ENCODE measurements at regions not wholly inside any gene's neighbourhood (a gene's known extent, or its start where the extent isn't known, plus 50 kb on each side); places are given as distances from the start of the nearest gene placed in this dataset.
"Not testable (repeated sequence)": the region's sequence is repeated elsewhere in the genome, so short reads cannot be mapped to it uniquely, and the experiment has no call there.

DNA sequence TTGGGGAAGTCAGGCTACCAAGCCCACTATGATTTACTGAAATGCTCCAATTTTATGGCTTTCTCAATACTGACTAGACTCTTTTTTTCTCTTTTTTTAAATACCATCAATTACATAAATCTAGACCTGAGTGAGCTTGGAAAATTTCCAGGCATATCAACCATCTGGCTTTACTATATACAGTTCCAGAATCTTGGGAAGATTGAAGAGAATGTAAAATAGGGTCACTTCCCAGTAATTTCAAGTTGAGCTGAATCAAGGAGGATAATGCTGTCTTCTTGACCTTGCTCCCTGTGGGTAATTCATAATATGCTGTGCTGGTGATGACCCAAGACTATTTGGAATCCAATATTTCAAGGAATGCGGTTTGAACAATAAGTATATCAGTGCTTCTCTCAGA, 108.1 kb downstream of the MAP3K21 start:
- no peak for DNase-seq (ENCODE audit: low read depth)

DNA sequence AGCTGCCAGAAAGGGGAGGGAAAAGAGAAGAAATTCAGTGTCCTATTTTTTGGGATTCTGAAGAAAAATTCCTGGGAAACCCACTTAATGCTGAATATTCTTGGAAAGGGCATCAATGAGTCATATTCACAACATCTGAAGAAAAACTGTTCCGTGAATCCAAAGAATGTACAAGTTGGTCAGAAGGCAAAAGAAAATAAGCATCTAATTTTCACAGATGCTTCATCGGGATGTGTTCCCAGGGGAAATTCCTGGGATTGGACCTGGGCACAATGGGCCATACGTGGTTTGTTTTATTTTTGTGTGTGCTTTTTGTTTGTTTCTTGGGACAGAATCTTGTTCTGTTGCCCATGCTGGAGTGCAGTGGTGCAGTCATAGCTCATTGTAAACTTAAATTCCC, 112.2 kb downstream of the MAP3K21 start:
- no peak for DNase-seq (ENCODE audit: low read depth)

DNA sequence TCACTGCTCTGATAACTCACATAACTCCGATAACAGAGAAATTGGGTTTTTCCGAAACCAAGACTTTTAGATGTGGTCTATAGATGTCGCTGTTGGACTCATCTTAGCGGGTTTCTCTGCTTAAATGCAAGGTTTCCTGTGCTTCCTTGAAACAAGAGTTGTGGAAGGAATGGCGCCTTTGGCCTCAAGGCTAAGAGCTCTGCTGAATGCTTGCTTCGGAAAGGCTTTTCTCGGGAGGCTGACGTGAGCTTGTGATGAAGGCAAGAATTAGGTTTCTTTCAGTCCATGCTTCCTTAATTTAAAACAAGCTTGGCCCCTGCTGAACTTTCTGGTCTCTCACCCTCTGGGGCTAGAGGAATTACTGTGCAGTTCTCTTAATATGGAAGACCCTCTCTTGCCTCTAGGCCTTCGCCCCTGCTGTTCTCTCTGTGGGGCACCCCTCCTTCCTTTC, 113.5 kb downstream of the MAP3K21 start:
- DNase-seq (ENCODE audit: low read depth), result peak; percentile 46

DNA sequence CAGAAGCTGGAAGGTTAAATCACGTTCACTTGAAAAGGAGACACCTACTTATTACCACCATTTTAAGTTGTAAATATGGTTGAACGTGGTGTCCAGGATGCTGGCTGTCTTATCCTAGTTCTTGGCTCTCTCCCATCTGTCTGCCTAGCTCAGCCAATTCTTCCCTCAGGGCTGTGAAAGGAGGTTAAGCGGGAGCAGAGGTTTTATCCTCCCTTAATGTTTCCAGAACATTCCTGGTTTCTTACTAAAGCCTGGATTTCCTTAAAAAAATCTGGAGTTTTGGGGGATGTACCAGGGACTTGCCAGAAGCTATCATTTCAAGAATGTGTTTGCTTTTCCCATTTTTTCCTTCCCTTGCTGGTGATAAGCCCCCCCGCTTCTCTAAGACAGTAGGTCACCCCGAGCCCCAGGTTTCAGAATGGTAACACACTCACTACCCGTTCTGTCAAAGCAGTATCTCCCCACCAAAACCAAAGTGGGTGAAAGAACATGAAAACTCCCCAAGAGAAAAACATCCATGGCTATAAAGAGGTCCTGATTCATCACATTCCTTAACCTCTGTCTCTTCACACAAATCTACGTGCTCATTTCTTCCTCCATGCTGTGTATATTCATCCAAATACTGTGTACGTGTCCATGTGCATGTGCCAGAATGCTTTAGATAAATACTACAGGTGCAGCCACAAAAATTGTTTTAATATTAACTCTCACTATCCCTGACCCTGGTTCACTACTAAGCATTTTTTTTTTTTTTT, 114.7 kb downstream of the MAP3K21 start:
- no peak for DNase-seq (ENCODE audit: low read depth)

DNA sequence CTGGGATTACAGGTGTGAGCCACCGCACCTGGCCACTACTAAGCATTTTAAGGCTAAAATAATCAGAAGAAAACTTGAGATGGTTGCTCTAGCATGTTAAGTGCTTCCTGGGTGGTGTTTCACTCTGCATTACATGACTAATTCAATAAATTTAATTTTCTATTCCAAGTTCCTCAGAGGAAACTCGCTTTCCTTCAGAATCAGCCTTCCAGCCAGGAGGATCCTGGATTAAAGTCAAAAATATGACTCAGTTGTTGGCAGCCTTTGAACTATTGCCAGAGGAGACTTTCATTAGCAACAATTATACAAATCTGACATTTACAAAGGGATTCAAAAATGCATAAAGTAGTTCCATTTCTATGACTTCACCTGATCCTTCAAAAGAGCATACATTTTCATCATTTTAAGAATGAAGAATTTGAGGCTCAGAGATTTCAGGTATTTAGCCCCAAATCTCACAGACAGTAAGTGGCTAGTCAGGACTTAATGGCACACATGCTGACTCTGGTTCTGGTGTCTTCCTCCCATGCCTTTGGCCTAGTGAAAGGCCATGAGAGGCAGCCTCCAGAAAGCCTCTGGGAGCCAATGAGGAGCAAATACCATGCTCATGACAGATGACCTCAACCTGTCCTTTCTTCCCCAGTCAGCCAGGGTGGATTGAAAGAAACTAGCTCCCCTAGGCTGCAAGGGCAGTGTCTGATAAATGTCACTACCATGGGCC, 115.7 kb downstream of the MAP3K21 start:
- DNase-seq (ENCODE audit: low read depth), result no peak

DNA sequence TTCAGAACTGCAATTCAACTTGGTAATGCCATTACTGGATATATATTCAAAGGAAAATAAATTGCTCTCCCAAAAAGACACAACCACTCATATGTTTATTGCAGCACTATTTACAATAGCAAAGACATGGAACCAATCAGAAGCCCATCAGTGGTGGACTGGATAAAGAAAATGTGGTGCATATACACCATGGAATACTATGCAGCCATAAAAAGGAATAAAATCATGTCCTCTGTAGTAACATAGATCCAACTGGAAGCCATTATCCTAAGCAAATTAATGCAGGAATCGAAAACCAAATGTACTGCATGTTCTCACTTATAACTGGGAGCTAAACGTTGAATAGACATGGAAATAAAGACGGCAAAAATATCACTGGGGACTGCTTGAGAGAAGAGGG, 117.0 kb downstream of the MAP3K21 start:
- no peak for DNase-seq (ENCODE audit: low read depth)

DNA sequence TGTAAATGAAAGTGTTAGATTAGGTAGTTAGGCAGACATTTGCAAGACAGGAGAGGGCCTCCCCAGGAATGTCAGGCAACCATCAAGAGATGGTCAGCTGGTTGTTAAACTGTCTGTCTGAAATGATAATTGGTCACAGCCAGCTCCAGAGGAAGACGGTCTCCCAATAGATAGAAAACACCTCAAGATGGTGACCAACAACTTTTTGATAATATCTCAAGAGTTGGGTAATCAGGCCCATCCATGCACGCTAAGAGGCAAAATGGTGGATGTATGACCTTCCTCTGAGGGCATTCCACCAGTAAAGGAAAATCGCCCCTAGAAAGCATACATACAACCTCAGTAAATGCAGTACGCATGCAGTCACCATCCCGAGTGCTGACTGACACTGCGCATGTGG, 118.2 kb downstream of the MAP3K21 start:
- DNase-seq (ENCODE audit: low read depth), result no peak

DNA sequence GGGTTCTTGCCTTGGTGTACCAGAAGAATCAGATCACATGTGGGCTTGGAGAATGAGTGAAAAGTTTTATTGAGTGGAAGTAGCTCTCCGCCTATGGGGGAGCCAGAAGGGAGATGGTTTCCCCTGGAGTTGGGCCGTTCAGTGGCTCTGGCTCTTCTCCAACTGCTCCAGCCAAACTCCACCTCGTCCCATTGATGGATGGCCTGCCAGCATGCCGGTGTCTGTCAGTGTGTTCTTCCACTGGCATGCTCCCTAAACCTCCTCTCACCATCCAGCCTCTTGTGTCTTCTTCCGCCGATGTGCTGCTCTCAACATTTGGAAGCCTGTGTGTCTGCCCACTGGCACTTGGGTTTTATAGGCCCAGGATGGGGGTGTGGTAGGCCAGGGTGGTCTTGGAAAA, 119.4 kb downstream of the MAP3K21 start:
- no peak for DNase-seq (ENCODE audit: low read depth)

DNA sequence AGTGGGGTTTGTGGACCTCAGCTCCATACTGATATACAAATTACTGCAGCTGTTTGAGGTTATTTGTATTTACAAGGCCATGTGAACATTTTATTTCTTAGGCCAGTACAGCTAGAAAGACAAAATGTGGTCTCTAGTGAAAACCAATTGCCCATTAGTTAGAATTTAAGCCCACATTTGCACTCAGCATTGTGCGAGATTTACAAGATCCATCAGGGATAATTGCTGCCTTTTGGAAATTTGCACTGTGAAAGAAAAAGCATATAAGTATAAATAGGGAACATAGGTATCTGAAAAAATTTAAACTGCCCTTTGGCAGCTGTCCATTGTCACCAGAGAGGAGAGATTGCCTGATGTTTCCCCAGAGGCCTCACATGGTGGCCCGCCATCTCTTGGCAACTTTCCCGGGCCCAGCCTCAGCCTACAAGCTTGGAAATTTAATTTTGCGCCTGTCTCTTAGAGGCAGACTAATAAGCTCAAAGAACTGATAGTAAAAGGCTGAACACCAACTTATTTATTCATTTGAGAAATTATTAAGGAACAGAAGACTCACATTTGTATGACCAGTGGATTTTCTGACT, 120.7 kb downstream of the MAP3K21 start:
- no peak for DNase-seq (ENCODE audit: low read depth)

DNA sequence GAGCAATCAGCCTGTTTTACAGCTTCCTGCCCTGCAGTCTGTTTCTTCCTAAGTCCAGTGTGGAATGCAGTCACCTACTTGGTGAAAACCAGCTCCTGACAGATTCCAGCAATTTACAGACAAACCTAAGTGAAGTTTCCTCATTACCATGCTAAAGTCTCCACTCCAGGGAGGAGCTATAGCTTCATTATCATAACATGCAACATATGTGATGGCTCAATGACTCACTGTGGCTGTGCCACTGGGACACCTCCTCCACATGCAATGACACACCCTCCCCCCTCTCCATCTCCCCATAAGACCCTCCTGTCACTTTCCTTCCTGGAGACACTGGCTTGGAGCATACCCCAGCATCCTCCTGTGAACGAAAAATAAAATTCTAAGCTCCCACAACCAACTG, 125.2 kb downstream of the MAP3K21 start:
- no peak for DNase-seq (ENCODE audit: low read depth)

DNA sequence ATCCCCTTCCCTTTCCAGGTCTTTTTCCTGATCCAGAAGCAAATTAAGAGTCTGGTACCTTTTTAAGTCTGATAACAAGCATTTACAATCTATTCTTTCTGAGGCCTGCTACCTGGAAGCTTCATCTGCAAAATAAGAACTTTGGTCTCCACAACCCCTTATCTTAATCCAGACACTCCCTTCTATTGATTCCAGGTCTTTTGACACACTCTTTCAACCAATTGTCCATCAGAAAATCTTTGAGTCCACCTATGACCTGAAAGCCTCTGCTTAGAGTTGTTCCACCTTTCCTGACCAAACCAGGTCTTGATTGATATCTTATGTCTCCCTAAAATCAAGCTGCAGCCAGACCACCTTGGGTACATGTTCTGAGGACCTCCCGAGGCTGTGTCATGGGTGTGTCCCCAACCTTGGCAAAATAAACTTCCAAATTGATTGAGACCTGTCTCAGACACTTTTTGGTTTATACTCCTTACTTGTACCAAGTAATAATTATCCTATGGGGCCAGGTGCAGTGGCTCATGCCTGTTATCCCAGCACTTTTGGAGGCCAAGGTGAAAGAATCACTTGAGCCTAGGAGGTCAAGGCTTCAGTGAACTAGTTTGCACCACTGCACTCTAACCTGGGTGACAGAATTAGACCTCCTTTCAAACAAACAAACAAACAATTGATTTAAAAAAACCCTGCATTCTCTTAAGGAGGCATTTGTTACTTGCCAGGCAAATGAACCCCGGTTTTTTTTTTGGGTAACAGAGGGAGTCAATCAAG, 126.1 kb downstream of the MAP3K21 start:
- no peak for DNase-seq (ENCODE audit: low read depth)

DNA sequence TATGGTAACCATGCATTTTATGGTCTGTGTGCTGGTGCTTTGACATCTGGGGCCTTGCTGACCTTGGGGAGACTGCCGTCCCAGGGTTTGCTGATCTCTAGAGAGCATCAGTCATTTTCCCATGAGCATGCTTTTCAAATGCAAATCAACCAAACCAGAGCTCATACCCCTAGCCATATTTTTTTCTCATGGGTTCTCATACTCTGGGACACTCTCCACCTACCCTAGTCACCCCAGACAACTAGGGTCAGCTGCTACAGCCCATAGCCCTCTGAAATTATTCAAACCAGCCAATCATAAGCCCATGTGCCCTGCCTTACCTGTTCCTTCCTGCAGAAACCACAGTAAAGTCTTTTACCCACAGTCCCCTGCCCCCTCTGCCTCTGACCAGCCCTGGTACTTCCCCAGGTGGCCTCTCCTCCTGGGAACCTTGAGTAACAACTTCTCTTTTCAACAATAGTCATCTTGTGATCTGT, 132.0 kb downstream of the MAP3K21 start:
- no peak for DNase-seq (ENCODE audit: low read depth)

DNA sequence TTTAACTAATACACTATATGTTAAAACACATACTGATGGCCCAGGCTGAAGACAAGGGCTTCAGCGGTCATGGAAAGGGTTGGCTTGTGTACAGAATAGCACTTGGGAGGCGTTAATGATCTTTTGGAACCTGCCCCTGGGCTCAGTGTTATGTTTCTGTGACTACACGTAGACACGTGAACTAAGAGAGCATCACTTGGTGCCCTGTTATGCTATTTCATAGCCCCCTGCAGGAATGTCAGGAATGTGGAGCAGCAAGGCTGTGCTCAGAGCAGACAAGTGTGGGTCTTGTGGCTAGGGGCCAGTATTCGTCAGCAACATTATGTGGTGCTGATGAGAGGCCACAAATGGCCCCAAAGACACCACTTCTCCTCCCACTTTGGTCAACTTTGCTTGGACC, 132.4 kb downstream of the MAP3K21 start:
- DNase-seq (ENCODE audit: low read depth), result no peak

DNA sequence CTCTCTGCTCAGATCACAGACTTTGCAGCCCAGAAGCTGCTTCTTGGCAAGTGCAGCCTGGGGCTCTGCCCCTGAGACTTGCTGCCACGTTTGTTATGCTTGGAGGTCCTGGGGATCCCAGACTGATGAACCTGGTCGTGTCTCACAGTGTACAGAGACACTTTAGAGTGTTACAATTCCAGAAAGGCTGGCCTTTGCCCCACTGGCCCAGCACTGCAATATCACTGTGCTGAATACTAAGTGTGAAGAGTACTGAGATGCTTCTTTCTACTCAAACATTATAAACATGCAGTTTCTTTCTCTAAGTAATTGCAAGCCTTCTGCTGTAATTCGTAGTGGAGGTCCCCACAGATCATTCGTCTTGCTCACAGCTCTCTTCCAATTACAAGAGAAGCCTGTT, 133.2 kb downstream of the MAP3K21 start:
- no peak for DNase-seq (ENCODE audit: low read depth)

DNA sequence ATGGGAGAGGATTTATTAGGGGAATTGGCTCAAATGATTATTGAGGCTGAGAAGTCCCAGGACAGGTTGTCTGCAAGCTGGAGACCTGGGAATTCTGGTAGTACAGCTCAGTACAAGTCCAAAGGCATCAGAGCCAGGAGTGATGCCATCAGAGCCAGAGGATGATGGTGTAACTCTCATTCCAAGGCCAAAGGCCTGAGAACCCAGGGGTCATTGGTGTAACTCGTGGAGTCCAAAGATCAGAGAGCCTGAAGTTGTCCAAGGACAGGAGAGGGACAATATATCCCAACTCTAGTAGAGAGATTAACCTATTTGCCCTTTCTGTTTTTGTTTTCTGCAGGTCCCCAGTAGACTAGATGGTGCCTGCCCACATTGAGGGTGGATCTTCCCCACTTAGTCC, 134.3 kb downstream of the MAP3K21 start:
- DNase-seq (ENCODE audit: low read depth), result no peak

DNA sequence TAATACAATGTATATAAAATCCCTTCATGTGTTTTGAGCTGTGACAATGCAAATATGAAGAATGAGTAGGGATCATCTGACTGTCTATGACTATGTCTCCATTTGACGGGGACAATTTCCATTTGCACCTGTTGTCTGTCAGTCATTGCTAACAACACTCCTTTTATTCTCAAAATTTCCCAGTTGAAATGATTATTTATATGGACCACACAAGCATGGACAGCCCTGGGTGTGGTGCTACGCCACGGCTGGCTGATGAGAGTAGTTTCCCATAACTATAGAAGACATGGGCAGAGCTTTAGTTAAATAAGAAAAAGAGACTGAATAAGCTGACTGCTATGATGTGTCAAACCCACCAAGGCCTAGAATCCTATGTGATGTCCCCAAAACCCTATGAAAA, 135.8 kb downstream of the MAP3K21 start:
- no peak for DNase-seq (ENCODE audit: low read depth)

DNA sequence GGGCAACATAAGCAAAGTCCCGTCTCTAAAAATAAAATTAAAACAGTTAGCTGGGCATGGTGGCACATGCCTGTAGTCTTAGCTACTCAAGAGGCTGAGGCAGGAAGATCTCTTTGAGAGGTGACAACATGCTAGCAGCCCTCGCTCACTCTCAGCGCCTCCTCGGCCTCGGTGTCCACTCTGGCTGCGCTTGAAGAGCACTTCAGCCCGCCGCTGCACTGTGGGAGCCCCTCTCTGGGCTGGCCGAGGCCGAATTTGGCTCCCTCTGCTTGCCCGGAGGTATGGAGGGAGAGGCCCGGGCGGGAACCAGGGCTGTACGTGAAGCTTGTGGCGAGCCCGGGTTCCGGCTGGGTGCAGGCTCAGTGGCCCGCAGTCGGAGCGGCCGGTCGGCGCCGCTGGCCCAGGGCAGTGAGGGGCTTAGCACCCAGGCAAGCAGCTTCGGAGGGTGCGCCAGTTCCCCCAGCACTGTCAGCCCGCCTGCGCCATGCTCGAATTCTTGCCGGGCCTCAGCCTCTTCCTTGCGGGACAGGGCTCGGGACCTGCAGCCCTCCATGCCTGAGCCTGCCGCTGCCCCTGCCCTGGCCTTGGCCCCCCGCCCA, 138.3 kb downstream of the MAP3K21 start:
- DNase-seq (ENCODE audit: low read depth), result no peak

DNA sequence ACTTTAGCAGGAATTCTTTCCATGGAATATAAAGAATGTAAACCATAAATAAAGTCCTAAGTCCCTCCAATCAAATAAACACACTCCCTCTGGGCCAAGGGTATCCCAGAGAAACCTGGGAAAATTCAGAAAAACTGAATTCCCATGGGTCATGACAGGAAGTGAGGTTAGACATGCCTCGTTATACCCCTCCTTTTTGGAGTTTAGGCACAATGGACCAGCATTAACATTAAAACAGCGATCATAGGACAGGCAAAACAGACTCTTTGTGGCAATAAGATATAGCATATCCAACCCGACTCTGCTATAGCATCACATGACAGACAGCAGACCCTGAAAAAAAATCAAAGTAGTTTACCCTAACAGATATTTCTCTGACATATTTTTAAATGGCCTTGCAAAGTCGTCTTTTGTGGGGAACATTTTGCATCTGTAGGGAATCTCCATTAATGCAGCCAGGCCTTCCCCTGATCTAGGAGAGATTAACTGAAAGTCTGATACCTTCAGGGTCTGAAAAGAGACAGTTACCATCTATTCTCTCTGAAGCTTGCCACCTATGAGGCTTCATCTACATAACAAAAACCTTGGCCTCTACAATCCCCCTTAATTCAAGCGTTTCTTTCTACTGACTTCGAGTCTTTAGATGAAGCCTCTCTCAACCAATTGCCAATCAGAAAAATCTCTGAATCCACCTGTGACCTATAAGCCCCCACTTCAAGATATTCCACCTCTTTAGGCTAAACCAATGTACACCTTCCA, 143.0 kb upstream of the KCNK1 start:
- no peak for DNase-seq (ENCODE audit: low read depth)

DNA sequence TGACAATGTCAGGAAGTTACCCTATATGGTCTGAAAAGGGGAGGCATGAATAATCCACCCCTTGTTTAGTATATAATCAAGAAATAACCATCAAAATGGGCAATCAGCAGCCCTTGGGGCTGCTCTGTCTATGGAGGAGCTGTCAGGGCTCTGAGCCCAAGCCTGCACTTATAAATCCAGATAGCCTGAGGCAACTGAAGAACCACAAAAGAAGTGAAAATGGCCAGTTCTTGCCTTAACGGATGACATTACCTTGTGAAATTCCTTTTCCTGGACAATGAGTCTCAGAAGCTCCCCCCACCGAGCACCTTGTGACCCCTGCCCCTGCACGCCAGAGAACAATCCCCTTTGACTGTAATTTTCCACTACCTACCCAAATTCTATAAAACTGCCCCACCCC, 142.1 kb upstream of the KCNK1 start:
- DNase-seq (ENCODE audit: low read depth), result not testable (repeated sequence)

DNA sequence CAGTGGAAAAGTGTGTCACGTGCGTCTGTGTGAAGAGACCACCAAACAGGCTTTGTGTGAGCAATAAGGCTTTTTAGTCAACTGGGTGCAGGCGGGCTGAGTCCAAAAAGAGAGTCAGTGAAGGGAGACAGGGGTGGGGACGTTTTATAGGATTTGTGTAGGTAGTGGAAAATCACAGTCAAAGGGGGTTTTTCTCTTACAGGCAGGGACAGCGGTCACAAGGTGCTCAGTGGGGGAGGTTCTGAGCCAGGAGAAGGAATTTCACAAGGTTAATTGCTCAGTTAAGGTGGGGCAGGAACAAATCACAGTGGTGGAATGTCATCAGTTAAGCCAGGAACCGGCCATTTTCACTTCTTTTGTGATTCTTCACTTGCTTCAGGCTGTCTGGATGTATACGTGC, 141.1 kb upstream of the KCNK1 start:
- DNase-seq (ENCODE audit: low read depth), result not testable (repeated sequence)

DNA sequence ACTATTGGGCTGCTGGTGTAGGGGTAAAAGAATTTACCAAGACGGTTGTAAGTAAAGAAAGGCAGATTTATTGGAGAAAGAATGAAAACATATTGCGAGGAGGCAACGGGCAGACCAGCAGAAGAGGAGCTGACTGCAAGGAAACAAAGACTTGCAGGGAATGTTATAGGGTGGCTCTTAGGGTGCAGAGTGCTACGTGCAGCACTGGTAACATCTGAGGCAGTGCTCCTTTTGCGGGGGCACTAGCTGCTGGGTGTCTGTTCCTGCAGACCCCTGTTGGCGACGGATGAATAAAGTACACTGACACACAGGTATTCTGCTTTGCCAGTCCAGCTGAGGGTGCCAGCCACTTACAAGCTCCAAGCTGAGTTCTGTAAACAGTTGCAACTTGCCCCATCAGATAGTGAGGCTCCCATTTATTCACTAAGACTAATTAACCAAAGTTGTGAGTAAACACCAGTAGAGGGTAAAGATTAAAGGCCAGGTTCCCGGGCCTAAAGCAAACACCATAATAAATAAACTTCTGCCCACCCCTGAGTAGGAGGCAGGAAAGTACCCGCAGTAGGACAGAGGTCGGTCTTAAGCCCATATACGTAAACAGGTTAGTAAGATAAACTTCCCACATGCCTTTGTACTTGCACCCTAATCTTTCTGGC, 140.2 kb upstream of the KCNK1 start:
- no peak for DNase-seq (ENCODE audit: low read depth)

All from fibroblast of gingiva (primary cell).